T-helper 2 cell treated with Interferon-gamma antibody and Interleukin-4, amounts not matched to agents 100 ng/mL and 5 ng/mL, for 36 hours (primary cell): ENCODE measurements at regions not wholly inside any gene's neighbourhood (a gene's known extent, or its start where the extent isn't known, plus 50 kb on each side); places are given as distances from the start of the nearest gene placed in this dataset.

ENCODE experiments used
- intact Hi-C: fragments of 100-400 bp; cut with micrococcal nuclease; formaldehyde crosslinking; loops from one replicate; pipeline ENCODE4 v1.15.1; 2023

DNA sequence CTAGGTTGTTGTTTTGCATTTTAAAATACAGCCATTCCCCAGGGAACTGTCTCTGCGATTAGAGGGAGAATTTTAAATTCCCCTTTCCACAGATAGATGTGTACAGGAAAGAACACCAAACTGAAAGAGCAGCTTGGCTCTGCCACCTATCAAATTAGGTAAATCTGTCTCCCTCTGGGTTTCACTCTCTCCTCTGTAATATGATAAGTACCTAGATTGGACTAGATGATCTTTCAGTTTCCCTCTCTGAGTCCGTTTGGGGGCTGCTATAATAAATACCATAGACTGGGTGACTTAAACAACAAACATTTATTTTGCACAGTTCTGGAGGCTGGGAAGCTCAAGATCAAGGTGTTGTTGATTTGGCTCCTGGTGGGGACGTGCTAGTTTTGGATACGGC, 186.0 kb downstream of the KIF20B start:
- intact Hi-C loops = no loop called here

DNA sequence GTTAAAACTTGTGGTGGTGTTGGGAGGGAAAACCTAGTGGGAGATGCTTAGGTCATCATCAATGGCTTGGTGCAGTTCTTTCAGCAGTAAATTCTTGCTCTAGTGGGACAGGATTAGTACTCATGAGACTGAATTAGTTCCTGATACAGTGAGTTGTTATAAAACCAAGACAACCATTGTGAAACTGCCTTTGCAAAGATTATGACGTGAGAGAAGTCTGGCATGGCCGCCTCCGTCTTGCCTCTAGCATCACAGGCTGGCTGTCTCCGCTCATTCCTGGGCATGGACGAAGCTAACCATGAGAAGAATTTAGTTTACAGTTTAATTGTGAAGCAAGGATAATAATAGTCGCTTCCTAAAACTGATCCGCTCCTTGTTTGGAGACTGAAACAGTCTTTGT, 186.4 kb downstream of the KIF20B start:
- intact Hi-C loops = no loop called here

DNA sequence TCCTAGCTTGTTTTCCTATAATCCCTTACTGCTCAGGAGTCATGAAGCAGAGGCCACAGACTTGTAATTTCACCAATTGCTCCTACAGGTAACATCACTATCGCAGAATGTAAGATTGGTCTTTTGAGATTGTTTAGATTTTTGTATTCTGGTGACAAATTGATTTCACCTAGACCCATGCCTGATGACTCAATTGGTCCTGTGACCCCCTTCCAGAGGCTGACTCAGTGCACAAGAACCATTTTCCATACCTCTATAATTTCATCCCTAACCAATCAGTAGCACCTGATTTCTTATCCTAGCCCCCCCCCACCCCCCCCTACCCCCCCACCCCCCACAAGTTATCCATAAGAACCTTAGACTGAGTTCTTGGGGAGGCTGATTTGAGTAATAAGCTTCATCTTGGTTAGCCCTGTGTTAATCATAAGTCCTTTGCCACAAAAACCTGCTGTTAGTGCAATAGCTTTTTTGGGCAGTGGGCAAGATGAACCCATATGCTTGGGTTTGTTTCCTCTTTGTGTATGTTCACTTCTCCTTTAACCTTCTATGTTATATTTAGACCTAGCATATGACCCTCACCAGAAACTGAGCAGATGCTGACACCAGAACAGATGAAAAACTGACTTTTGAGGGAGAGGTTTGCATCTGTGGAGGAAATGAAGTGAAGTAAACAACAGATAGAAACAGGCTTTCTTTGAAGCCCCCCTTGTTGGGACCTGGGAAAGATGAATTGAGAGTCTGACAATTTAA, 187.1 kb downstream of the KIF20B start:
- intact Hi-C loops = no loop called here

DNA sequence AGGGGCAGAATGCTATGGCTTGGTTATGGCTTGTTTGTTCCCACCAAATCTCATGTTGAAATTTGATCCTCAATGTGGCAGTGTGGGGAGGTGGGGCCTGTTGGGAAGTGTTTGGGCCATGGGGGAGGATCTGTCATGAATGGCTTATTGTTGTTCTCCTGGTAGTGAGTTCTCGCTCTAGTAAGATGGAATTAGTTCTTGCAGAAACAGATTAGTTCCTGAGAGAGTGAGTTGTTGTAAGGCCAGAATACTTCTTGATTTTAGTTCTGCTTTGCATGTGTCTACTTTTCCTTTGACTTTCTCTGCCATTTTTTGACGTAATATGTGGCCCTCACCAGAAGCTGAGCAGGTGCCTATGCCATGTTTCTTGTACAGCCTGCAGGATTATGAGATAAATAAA, 188.2 kb downstream of the KIF20B start:
- intact Hi-C loops = no loop called here

DNA sequence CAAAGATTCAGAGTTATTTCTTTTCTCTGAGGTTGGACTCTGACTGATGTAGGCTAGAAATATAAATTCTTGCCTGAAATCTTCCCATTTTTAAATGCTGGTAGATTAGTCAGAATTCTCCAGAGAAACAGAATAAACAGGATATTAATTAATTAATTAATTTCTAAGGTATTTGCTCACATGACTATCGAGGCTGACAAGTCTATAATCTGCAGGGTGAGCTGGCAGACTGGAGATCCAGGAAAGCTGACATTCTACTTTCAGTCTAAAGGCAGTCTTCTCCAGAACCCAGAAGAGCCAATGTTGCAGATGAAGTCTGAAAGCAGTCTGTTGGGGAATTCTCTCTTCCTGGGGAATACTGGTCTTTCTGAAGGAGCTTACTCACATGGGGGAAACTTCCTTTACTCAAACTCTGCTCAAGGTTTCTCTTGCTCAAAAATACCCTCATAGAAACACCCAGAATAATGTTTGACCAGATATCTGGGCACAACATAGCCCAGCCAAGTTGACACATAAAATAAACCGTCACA, 189.7 kb downstream of the KIF20B start:
- intact Hi-C loops = no loop called here

DNA sequence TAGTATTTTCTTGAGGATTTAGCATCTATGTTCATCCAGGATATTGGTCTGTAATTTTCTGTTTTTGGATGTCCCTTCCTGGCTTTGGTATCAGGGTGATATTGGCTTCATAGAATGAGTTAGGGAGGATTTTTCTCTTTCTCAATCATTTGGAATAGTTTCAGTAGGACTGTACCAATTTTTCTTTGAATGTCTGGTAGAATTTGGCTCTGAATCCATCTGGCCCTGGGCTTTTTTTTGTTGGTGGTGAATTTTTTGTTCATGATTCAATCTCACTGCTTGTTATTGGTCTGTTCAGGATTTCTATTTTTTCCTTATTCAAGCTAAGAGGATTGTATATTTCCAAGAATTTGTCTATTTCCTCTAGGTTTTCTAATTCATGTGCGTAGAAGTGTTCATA, 192.7 kb downstream of the KIF20B start:
- intact Hi-C loops = no loop called here

DNA sequence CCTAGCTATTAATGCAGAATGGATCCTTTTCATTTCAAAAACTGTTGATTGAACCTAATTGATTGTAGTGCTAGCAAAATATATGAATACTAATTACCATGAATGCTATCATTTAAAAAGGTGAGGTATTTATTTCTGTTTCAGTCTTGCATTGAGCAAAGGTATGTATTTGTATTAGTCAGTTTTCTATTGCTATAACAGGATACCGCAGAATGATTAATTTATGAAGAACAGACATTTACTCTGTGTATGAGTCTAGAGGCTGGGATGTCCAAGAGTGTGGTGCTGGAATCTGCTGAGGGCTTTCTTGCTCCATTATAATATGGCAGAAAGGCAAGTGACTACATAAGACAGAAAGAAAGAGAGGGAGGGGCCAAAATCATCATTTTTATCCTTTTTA, 199.2 kb downstream of the KIF20B start:
- intact Hi-C loops = no loop called here

DNA sequence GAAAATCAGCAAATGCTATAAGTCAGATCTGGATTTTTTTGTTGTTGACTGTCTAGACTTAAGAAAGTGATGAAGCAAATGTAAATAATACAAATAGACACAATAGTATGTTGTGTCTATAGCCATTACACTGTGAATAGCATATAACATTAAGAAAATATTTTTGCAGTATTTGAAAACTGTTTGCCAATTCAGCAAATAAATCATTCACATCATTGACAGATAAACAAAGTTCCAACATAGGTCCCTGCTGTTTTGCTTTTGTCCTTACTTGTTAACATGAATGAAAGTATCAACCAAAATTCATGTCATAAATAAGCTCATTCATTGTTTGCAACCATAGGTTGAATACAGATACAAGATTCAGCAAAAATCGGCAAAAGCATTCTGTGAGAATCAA, 200.5 kb downstream of the KIF20B start:
- intact Hi-C loops = no loop called here

DNA sequence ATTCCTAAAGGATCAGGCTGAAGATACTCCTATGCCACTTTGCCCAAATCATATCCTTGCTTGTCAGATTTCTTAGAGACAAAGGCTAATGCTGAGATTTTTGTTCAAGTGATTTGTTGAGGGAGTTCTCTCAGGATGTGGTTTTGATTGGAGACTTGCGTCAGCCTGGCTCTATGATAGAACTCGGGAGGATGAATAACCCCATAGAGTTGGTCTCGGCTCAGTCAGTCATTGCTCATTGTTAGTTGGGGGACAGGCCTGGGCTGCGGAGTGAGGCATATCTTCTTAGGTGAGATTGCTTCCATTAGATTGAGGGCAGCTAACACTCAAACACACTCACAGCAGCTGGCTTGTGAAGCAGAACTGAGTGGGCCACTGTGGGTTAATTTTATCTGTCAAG, 203.4 kb downstream of the KIF20B start:
- intact Hi-C loops = no loop called here

DNA sequence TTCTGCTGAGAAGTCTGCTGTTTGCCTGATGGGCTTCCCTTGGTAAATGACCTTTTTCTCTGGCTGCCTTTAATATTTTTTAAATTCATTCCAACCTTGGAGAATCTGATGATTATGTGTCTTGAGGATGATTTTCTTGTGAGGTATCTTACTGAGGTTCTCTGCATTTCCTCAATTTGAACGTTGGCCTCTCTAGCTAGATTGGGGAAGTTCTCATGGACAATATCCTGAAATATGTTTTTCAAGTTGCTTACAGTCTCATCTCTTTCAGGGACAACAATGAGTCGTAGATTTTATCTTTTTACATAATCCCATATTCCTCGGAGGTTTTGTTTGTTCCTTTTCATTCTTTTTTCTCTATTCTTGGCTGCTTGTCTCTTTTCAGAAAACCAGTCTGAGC, 208.4 kb downstream of the KIF20B start:
- intact Hi-C loops = no loop called here

DNA sequence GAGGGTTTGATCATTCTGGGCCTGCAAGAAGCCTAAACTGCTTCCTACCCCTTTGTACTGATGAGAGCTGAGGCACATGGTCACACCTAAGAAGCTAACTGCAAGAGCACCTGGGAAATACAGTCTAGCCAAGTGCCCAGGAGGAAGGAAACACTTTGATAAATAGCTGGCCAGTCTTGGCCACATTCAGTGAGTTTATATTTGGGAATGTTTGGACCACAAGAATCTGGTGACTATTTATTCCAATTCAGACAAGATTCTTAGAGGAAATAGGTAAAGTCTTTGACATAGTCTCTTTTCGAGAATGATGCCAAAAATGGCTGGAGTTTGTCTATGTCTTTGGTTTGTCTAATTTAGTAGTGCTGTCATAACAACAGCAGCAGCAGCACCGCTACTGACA, 213.6 kb downstream of the KIF20B start:
- intact Hi-C loops = no loop called here

DNA sequence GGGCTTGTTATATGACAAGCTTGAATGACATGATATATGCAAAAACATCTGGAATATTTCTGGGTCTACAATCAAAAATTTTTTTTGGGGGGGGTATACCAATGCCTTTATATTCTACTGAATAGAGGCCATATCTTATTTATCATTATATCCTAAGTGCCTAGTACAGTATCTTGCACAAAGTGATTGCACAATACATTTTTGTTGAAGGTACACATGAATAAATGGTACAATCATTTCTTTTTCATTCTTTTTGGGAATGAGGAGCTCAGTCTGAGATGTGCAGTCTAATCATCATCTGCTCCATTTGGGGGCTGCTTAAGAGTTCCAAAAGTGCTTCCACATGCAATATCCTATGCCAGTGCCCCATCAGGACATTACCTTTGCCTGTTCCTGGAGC, 214.6 kb downstream of the KIF20B start:
- intact Hi-C loops = no loop called here

DNA sequence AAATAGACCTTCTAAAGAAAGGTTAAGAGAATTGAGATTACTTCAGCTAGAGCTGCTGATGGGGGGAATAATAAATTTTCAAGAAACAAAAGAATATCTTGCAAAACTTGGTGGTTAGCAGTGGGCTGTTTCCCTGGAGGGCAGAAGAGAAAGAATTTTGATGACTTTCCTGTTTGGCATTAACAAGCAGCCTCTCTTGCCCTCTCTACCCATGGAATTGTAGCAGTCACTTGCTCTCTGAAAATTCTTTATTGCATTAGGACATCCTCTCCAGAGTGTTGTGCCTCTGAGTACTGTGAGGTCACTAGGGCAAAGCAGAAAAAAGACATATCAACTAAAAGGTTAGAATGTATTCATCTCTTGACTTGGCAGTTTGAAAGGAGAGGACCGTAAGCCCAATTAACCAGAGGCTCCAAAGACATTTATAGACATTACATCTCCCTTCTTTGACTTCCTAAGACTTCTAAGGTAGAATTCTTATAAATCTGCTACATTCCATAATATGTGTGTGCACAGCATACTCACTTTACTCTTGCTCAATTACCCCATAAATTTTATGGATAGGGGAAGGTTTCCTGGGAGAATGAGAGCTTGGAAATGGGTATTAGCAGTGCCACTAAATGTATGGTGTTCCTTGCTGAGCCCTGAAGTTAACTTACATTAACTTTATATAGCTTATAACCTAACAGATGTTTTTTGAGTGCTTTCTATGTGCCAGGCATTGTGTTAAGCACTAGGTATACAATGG, 215.3 kb downstream of the KIF20B start:
- intact Hi-C loops = no loop called here

DNA sequence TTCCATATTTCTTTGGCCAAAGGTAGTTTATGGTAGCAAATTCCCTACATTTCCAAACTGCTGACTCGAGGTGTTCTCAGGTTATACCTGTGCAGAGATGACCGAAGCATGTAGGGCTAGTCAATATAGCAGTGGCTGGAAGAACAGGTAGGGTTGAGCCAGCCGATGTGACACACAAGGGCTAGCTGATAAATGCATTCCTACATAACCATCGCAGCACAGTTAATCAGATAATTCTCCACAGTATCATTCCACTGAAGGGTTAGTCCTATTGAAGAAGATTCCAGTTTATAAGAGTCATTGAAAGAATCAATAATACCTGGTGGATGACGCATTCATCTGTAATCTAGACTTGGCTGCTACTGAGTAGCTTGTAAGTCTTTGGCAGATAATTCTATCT, 220.0 kb downstream of the KIF20B start:
- intact Hi-C loops = no loop called here

DNA sequence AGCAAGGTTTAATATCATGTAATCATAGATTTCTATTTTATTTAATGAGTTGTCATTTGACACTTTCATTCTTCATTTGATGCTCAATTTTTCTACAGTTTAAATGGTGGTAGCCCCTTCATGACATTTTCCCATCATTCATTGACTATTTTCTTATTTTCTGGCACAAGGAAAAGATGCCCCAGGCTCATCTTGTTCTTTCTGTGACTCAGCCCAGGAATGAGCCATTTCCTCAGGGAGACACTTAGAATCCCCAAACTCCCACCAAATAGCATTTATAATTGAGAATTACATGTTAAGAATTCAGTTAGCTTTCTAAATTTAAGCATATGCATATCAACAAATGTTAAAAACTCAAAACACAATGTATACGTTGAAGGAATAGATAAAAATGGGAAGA, 222.3 kb downstream of the KIF20B start:
- intact Hi-C loops = no loop called here

DNA sequence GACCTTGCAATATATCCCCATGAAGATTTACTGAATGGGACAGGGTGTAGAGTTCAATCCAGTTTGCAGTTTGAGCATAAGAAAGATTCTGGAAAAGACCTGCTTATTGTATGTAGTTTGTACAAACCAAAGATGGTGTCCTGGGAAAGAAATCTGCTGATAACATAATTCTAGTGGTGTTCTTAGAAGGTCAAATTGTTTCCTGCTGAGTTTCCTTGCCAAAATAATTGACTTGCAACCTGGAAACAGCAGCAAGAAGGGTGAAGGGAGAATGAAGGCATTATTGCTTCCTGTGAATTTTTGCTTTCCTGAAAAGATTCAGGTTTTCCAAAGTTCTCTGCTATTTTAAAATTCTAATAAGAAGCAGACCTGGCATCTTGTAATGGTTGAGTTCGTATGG, 222.9 kb downstream of the KIF20B start:
- intact Hi-C loops = no loop called here

DNA sequence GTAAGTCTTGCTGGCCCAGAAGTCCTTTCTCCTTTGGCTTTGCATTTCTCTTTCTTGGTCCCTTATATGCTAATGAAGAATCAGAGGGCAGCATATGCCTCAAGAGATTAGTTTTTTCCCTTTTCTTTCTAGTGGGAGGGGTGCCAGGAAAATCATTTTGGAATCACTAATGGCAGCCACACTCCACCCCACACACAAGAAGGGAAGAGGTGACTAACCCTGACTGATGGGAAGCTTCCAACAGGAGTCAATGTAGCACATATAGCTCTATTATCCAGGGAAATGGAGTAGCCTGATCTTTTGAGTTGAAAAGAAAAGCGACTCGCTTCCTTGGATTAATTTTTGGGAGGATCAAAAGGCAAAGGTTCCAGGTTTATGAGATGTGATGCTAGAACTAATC, 225.3 kb downstream of the KIF20B start:
- intact Hi-C loops = no loop called here

DNA sequence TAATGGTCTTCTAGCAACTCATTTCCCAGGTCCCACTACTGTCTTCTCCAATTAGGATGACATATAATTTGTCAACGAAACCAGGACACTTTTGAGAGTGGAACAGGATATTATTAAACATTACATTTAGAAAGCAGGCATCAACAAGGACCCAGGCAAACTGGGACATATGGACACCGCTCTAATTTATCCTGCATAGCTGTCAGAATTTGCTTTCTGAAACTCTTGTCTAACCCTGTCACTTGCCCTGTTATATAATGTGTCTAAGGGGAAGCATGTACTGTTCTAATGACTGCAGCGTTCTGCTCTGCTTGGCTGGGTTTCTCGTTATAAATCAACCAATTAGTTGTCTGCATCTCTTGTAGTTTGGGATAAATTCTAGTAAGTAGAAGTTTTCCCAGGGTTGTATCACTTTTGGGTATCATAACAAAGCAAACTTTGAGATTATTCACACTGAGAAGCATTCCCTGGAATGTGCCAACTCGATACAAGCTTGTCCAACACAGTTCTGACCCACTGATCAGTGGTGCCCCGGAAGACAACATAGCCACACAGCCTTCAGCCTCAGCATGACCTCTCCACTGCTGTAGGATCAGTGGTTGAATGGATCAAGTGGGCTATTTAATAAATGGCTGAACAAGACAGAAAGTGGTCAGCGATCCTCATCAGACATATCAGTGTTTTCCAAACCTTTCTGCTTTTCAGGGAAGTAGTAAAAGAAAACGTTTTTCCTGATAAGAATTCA, 228.1 kb downstream of the KIF20B start:
- intact Hi-C loops = no loop called here

DNA sequence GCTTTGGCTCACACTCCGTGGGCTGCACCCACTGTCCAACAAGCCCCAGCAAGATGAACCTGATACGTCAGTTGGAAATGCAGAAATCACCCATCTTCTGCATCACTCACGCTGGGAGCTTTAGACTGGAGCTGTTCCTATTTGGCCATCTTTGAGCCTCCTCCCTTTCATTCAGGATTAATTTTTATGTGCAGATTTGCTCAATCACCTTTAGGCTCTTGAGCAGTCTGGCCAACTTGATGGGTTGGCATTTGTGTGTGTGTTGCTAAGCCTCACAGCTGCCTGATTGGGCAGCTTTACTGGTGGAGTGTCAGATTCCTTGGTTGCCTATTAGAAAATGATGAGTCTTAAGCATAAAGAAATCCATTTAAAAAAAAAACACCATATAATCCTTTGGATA, 236.1 kb downstream of the KIF20B start:
- intact Hi-C loops = no loop called here

DNA sequence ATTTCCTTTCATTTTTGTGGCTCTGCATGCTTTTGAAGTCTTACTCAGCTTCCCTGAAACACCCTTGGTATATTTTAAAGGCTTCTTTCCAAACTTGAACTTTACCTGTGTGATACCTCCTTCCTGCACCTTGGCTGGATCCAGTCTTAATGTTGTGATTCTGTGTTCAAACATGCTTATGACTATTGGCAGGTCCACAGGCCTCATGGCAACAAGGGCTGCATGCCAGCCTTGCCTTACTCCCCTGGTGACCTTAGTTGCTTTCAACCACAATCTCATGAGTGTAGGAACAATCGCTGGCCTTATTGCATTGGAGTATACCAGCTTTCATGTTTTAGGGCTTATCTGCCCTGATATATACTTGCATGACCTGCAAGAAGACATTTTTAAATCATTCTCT, 238.7 kb downstream of the KIF20B start:
- intact Hi-C loops = no loop called here

DNA sequence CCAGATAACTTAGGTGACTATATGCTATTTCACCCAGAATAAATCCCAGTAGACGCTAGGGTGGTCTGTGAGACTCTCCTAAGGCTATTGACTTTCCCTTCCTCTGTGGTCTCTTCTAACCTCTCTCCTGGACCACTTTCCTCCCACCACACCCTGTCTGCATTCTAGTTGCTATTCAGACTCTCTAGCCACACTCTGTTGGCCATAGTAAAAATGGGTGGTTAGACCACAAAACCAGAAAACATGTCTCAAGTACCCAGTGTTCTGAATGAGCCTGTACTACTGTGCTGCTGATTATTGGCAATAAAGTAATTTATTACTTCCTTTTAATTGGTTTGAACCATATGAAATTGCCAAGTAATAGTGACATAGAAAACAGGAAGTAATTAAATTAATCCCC, 240.8 kb downstream of the KIF20B start:
- intact Hi-C loops = no loop called here

DNA sequence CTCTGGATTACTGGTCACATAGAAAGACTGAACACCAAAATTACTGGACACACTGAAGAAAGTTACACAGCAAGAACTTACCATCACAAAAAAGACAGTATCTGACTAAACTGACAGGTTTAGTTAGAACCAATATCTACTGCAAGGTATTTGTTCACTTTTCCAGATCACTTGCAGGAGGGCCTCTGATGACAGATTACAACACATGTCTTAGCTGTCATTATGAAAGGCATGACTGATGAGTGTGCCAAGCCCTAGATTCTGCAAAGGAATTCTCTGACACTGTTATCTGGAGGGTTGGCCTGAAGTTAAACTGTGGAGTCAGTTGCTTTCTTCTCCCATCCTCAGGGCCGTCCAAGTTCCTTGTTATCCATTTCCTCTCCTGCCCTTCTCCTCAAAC, 242.7 kb downstream of the KIF20B start:
- intact Hi-C loops = no loop called here
